NB4 (cell line): ENCODE measurements at regions not wholly inside any gene's neighbourhood (a gene's known extent, or its start where the extent isn't known, plus 50 kb on each side); places are given as distances from the start of the nearest gene placed in this dataset.

Experiments
- DNase-seq: peaks from one replicate; pipeline ENCODE4 v3.0.0; 2010; ENCODE audit warnings: low read depth
- H3K4me3 ChIP-seq: one replicate; pipeline ENCODE4 v1.5.1; 2011; ENCODE audit warnings: mild to moderate bottlenecking, low read depth, low read length, moderate library complexity
- MYC ChIP-seq: IDR thresholded peaks from 2 replicates; pipeline ENCODE4 v1.6.1; 2011; ENCODE audit warnings: low read depth, low read length
- POLR2A ChIP-seq: IDR thresholded peaks from 2 replicates; pipeline ENCODE4 v1.6.1; 2011; ENCODE audit warnings: mild to moderate bottlenecking; ENCODE audit not compliant: insufficient read length; ENCODE audit errors: extremely low read depth
- TF ChIP-seq, protein P1 (sequence below): IDR thresholded peaks from one replicate; pipeline ENCODE4 v1.5.1; 2012; ENCODE audit warnings: low read depth, low read length
- TF ChIP-seq, protein P2 (sequence below): IDR thresholded peaks from 2 replicates; pipeline ENCODE4 v1.6.1; 2011; ENCODE audit warnings: low read depth, low read length

DNA sequence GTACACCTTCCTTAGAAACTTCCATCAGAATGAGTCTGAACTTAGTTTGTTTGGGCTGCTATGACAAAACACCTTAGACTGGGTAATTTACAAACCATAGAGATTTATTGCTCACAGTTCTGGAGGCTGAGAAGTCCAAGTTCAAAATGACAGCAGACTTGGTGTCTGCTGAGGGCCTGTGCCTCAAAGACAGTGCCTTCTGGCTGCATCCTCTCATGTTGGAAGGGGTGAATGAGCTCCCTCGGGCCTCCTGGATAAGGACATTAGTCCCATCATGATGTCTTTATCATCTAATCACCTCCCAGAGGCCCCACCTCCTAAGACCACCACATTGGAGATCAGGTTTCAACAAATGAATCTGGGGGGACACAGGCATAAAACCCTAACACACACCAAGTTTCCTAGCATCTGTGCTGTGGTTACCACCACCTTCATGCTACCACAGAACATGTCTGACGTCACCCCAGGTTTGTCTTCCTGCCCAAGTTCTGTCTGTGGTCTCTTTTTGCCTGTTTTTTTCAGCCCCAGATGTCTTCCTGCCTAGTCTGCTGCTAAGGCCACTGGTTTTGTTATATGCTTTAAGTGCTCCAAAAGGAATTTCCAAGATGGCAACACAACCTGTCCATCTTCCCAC, 150.9 kb upstream of the COBL start:
- TF ChIP-seq, protein P1, sequence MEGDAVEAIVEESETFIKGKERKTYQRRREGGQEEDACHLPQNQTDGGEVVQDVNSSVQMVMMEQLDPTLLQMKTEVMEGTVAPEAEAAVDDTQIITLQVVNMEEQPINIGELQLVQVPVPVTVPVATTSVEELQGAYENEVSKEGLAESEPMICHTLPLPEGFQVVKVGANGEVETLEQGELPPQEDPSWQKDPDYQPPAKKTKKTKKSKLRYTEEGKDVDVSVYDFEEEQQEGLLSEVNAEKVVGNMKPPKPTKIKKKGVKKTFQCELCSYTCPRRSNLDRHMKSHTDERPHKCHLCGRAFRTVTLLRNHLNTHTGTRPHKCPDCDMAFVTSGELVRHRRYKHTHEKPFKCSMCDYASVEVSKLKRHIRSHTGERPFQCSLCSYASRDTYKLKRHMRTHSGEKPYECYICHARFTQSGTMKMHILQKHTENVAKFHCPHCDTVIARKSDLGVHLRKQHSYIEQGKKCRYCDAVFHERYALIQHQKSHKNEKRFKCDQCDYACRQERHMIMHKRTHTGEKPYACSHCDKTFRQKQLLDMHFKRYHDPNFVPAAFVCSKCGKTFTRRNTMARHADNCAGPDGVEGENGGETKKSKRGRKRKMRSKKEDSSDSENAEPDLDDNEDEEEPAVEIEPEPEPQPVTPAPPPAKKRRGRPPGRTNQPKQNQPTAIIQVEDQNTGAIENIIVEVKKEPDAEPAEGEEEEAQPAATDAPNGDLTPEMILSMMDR = no peak
- TF ChIP-seq, protein P2, sequence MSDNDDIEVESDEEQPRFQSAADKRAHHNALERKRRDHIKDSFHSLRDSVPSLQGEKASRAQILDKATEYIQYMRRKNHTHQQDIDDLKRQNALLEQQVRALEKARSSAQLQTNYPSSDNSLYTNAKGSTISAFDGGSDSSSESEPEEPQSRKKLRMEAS = no peak
- TF ChIP-seq MYC (no peak), POLR2A (no peak)
- H3K4me3 ChIP-seq = no peak overlapping the region
- DNase-seq = no peak

DNA sequence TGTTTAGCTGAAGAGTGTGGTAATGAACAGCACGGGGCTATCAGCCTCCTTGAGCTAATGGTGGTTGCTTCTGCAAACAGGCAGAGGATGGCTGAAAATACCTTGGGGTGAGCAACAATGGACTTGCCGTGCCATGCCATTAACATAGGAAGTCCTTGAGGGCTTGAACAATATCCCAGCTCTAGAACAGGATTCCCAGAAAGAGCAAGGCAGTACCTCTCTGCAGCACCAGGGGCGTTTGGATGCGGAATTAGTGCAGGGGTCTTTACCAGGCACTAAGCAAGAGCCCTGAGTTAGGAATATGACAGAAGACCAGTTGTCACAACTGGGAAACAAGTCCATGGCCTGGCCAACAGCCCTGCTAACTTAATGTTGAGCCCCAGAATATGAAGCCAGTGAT, 143.2 kb upstream of the COBL start:
- no peak for DNase-seq
- TF ChIP-seq MYC (no peak), POLR2A (no peak)
- TF ChIP-seq, protein P1 = no peak
- TF ChIP-seq, protein P2 = no peak
- H3K4me3 ChIP-seq = no peak overlapping the region

DNA sequence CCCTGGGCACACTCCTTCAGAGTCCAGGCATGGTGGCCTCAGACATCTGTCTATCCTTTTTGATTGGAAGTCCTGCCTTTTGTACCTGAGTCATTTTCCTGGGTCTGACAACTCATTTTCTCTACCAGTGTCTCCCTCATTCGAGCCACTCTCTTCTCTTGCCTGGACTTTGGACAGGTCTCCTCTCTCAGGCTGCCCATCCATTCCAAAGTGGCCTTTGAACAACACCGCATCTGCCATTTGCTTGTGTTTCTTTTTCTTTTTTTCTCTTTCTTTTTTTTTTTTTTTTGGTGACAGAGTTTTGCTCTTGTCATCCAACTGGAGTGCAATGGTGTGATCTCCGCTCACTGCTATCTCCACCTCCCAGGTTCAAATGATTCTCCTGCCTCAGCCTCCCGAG, 142.1 kb upstream of the COBL start:
- TF ChIP-seq, protein P2 = no peak
- TF ChIP-seq, protein P1 = no peak
- TF ChIP-seq MYC = no peak
- no peak for TF ChIP-seq POLR2A
- DNase-seq = no peak
- no peak overlapping the region for H3K4me3 ChIP-seq

DNA sequence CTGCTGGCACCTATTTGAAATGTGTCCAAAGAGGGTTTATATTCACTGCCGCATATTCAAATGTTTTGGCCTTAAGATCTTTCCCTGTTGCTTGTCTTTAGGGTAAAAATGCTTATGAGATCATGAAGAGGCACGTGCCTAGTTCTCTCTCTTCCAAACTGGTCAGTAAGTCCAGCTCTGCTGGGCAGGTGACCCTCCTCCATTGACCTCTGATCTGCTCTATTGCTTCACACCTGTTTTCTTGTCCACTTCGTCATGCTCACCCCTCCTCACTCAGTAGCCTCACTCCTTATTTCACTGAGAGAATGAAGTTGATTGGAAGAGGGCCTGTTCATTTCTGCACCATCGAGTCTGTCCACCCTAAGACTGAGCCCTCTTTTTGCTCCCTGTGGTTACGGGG, 140.5 kb upstream of the COBL start:
- TF ChIP-seq, protein P2 = no peak
- TF ChIP-seq POLR2A (no peak), MYC (no peak)
- TF ChIP-seq, protein P1 = no peak
- no peak overlapping the region for H3K4me3 ChIP-seq
- no peak for DNase-seq

DNA sequence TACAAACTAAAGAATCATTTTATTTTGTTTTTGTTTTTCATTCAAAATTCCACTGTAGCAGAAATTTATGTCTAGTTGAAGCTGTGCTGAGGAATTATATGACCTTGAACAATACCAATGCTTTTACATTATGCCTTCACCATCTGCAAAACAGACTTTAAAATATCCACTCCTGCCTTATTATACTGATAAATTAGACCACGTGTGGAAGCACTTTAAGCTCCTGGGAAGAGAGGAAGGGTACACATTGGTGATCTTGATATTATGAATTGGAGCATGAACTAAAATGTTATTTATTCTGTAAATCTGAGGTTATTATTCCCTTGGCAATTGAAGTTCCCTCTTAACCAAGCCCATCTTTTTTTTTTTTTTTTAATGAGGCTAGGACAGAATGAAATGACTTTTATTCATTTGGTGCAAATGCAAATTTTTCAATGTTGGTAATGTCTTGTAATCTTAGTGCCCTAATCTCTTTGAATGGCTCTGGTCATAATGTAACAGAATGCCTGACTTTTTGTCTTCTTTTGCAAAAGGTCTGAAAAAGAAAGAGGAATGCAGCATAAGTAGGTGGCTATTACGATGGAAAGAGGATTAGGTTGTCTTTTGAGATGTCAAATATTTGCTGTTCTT, 139.9 kb upstream of the COBL start:
- TF ChIP-seq, protein P2 = no peak
- TF ChIP-seq POLR2A (no peak), MYC (no peak)
- TF ChIP-seq, protein P1 = no peak
- no peak for DNase-seq
- H3K4me3 ChIP-seq = no peak overlapping the region
